ENCODE measurements at regions not wholly inside any gene's neighbourhood (a gene's known extent, or its start where the extent isn't known, plus 50 kb on each side); places are given as distances from the start of the nearest gene placed in this dataset.
"Not testable (repeated sequence)": the region's sequence is repeated elsewhere in the genome, so short reads cannot be mapped to it uniquely, and the experiment has no call there.

DNA sequence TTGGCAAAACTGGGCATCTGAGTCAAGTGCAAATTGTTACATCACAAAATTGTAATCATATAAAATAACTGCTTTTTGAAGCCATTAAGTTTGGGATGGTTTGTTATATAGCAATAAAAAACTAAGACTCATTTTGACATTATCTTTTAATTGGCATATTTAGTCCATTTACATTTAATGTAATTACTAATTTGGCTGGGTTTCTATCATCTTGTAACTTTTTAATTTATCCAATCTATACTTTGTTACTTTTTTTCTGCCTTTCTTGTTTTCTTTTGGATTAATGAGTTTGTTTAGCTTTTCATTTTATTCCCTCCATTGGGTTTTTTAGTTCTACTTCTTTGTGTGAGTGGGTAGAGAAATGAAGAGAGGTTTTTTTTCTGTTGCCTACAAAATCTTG, 76.3 kb downstream of the DRAM2 start:
- Mint-ChIP-seq H3K27me3 (peaks cover 31% of the 10 kb centered on the region), H3K9me3 (peaks cover 4 to 41% (median 21%) of the 10 kb centered on the region in 7 donors), H3K4me1 (no peaks in the 10 kb centered on the region), H3K27ac (no peak overlapping the region), H3K4me3 (no peak overlapping the region), H3K36me3 (peaks cover 10% of the 10 kb centered on the region)
- Histone ChIP-seq H3K27ac (ENCODE audit: insufficient read depth, low read length, poor library complexity, severe bottlenecking) (no peak overlapping the region), H3K4me3 (ENCODE audit: low read depth, low read length) (no peak overlapping the region), H3K4me1 (ENCODE audit: control insufficient read depth, insufficient read depth, low read length, poor library complexity, severe bottlenecking) (no peaks in the 10 kb centered on the region), H3K27me3 (ENCODE audit: control insufficient read depth, insufficient read depth, low read length) (peaks cover 3% of the 10 kb centered on the region), H3K9me3 (ENCODE audit: control insufficient read depth in 2 of 2, low read length in 2 of 2) (peaks cover 20 to 28% of the 10 kb centered on the region in 2 experiments), H3K36me3 (ENCODE audit: control insufficient read depth, insufficient read depth, low read length) (no peaks in the 10 kb centered on the region)
- ATAC-seq (ENCODE audit: low read depth in 2 of 2) (no peak), DNase-seq (no peak)

- no peak overlapping the region for H3K27ac ChIP-seq (ENCODE audit: insufficient read depth, low read length, poor library complexity, severe bottlenecking)
- Mint-ChIP-seq H3K36me3 (peaks cover 10% of the 10 kb centered on the region), H3K4me3 (no peak overlapping the region), H3K4me1 (no peaks in the 10 kb centered on the region), H3K27ac (no peak overlapping the region), H3K27me3 (peaks cover 31% of the 10 kb centered on the region), H3K9me3 (peaks cover 4 to 38% (median 17%) of the 10 kb centered on the region in 7 donors)
- peaks cover 3% of the 10 kb centered on the region for H3K27me3 ChIP-seq (ENCODE audit: control insufficient read depth, insufficient read depth, low read length)
- ATAC-seq (ENCODE audit: low read depth in 2 of 2) (no peak), DNase-seq (no peak)
- H3K4me1 ChIP-seq (ENCODE audit: control insufficient read depth, insufficient read depth, low read length, poor library complexity, severe bottlenecking): no peaks in the 10 kb centered on the region
- no peaks in the 10 kb centered on the region for H3K36me3 ChIP-seq (ENCODE audit: control insufficient read depth, insufficient read depth, low read length)
- H3K9me3 ChIP-seq (ENCODE audit: control insufficient read depth in 2 of 2, low read length in 2 of 2): peaks cover 20 to 23% of the 10 kb centered on the region in 2 experiments
- no peak overlapping the region for H3K4me3 ChIP-seq (ENCODE audit: low read depth, low read length)
These were observed 77.3 kb downstream of the DRAM2 start for GRCh38 chr1:111062624-111063023.

DNA sequence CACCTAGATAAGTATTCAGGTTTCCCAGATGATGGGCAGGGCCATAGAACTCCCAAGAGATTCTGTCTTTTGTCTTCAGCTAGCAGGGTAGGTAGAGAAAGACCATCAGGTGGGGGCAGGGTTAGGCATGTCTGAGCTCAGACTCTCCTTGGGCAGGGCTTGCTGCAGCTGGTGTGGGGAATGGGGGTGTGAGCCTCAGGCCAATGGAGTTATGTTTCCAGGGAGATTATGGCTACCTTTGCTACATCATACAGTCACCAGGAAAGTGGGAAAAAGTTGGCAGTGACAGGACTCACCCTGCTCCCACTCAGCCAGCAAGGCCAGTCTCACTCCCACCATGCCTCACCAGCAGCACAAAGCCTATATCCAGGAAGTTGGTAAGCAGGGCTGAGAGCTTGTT, 77.8 kb downstream of the DRAM2 start:
- Histone ChIP-seq H3K27ac (ENCODE audit: insufficient read depth, low read length, poor library complexity, severe bottlenecking) (no peak overlapping the region), H3K9me3 (ENCODE audit: control insufficient read depth in 2 of 2, low read length in 2 of 2) (peaks cover 20 to 23% of the 10 kb centered on the region in 2 experiments), H3K4me1 (ENCODE audit: control insufficient read depth, insufficient read depth, low read length, poor library complexity, severe bottlenecking) (no peaks in the 10 kb centered on the region), H3K27me3 (ENCODE audit: control insufficient read depth, insufficient read depth, low read length) (peaks cover 5% of the 10 kb centered on the region), H3K4me3 (ENCODE audit: low read depth, low read length) (no peak overlapping the region), H3K36me3 (ENCODE audit: control insufficient read depth, insufficient read depth, low read length) (no peaks in the 10 kb centered on the region)
- H3K4me1 Mint-ChIP-seq: no peaks in the 10 kb centered on the region
- H3K36me3 Mint-ChIP-seq: peaks cover 10% of the 10 kb centered on the region
- H3K4me3 Mint-ChIP-seq: no peak overlapping the region
- ATAC-seq (ENCODE audit: low read depth in 2 of 2): no peak
- peaks cover 4 to 40% (median 19%) of the 10 kb centered on the region in 7 donors for H3K9me3 Mint-ChIP-seq
- no peak for DNase-seq
- H3K27ac Mint-ChIP-seq: no peak overlapping the region
- peaks cover 33% of the 10 kb centered on the region for H3K27me3 Mint-ChIP-seq

DNA sequence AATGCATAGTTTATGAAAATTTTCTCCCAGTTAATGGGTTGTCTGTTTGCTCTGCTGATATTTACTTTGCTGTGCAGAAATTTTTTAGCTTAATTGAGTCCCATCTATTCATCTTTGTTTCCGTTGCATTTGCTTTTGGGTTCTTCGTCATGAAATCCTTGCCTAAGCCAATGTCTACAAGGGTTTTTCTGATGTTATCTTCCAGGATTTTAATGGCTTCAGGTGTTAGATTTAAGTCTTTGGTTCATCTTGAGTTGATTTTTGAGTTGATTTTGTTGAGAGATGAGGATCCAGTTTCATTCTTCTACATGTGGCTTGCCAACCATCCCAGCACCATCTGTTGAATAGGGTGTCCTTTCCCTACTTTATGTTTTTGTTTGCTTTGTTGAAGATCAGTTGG, 85.2 kb downstream of the DRAM2 start:
- H3K9me3 ChIP-seq (ENCODE audit: control insufficient read depth in 2 of 2, low read length in 2 of 2): peaks cover 0 to 2% of the 10 kb centered on the region in 2 experiments
- Mint-ChIP-seq H3K27me3 (peaks cover 54% of the 10 kb centered on the region), H3K4me1 (no peaks in the 10 kb centered on the region), H3K9me3 (peaks cover 0 to 8% (median 3%) of the 10 kb centered on the region in 7 donors), H3K27ac (no peak overlapping the region), H3K4me3 (no peak overlapping the region), H3K36me3 (no peaks in the 10 kb centered on the region)
- H3K4me1 ChIP-seq (ENCODE audit: control insufficient read depth, insufficient read depth, low read length, poor library complexity, severe bottlenecking): no peaks in the 10 kb centered on the region
- H3K36me3 ChIP-seq (ENCODE audit: control insufficient read depth, insufficient read depth, low read length): no peaks in the 10 kb centered on the region
- no peak overlapping the region for H3K4me3 ChIP-seq (ENCODE audit: low read depth, low read length)
- DNase-seq: no peak
- no peak for ATAC-seq (ENCODE audit: low read depth in 2 of 2)
- peaks cover 11% of the 10 kb centered on the region for H3K27me3 ChIP-seq (ENCODE audit: control insufficient read depth, insufficient read depth, low read length)
- H3K27ac ChIP-seq (ENCODE audit: insufficient read depth, low read length, poor library complexity, severe bottlenecking): no peak overlapping the region

DNA sequence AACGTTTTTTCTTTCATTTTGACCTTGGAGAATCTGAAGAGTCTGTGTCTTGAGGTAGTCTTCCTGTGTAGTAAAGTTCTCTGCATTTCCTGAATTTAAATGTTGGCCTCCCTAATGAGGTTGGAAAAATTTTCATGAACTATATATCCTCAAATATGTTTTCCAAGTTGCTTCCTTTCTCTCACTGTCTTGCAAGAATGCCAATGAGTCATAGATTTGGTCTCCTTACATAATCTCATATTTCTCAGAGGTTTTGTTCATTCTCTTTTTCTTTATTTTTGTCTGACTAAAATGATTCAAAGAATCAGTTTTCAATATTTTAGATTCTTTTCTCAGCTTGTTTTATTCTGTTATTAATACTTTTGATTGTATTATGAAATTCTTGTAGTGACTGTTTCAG, 87.6 kb downstream of the DRAM2 start:
- H3K4me1 Mint-ChIP-seq: no peaks in the 10 kb centered on the region
- DNase-seq: no peak
- H3K4me1 ChIP-seq (ENCODE audit: control insufficient read depth, insufficient read depth, low read length, poor library complexity, severe bottlenecking): no peaks in the 10 kb centered on the region
- no peaks in the 10 kb centered on the region for H3K36me3 ChIP-seq (ENCODE audit: control insufficient read depth, insufficient read depth, low read length)
- no peak overlapping the region for H3K27ac ChIP-seq (ENCODE audit: insufficient read depth, low read length, poor library complexity, severe bottlenecking)
- H3K27me3 Mint-ChIP-seq: peaks cover 74% of the 10 kb centered on the region
- no peak overlapping the region for H3K27ac Mint-ChIP-seq
- peaks cover 0 to 2% of the 10 kb centered on the region in 2 experiments for H3K9me3 ChIP-seq (ENCODE audit: control insufficient read depth in 2 of 2, low read length in 2 of 2)
- ATAC-seq (ENCODE audit: low read depth in 2 of 2): no peak
- no peak overlapping the region for H3K4me3 ChIP-seq (ENCODE audit: low read depth, low read length)
- peaks cover 12% of the 10 kb centered on the region for H3K27me3 ChIP-seq (ENCODE audit: control insufficient read depth, insufficient read depth, low read length)
- H3K36me3 Mint-ChIP-seq: no peaks in the 10 kb centered on the region
- peaks cover 3 to 17% (median 7%) of the 10 kb centered on the region in 7 donors for H3K9me3 Mint-ChIP-seq
- no peak overlapping the region for H3K4me3 Mint-ChIP-seq

GRCh38 chr1:111048253-111048652, 84.5 kb upstream of the LRIF1 start:
- ATAC-seq (ENCODE audit: low read depth in 2 of 2); H3K9me3 ChIP-seq (ENCODE audit: control insufficient read depth in 2 of 2, low read length in 2 of 2); H3K36me3 Mint-ChIP-seq; DNase-seq; H3K4me1 Mint-ChIP-seq; H3K27ac ChIP-seq (ENCODE audit: insufficient read depth, low read length, poor library complexity, severe bottlenecking); H3K4me1 ChIP-seq (ENCODE audit: control insufficient read depth, insufficient read depth, low read length, poor library complexity, severe bottlenecking); H3K36me3 ChIP-seq (ENCODE audit: control insufficient read depth, insufficient read depth, low read length); H3K27ac Mint-ChIP-seq; H3K4me3 Mint-ChIP-seq; H3K4me3 ChIP-seq (ENCODE audit: low read depth, low read length): not testable (repeated sequence)
- peaks cover 64% of the 10 kb centered on the region for H3K27me3 Mint-ChIP-seq
- H3K9me3 Mint-ChIP-seq: peaks cover 0 to 14% (median 6%) of the 10 kb centered on the region in 7 donors
- H3K27me3 ChIP-seq (ENCODE audit: control insufficient read depth, insufficient read depth, low read length): peaks cover 16% of the 10 kb centered on the region

DNA sequence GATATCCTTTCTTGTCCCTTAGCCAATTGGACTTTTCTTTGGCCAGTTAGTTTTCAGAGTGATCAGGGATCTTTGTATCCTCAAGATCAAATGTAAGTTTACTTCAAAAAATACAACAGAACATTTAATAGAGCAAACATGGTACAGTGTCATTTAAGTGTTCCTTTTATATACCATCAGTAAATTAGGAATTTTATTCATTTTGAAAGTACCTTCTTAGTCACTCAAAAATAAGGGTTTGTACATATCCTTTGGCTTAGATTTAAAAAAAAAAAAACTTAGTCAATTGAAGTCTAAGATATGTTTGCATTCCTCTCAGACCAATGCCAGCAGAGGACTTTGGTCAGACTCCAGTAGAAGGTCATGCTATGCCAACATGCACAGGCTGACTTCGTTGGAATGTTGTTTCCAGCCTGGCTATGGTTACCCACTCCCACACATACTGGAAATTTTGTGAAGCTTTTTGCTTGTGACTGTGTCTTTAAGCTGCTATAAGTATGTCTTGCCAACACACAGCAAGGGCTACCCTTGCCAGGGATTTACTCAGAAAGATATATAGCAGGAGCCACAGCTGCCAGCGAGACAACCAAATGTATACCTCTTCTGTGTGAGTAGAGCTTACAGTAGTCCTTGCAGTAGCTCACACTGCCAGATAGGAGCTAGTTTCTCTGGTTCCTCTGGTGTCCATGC, 81.5 kb upstream of the LRIF1 start:
- Mint-ChIP-seq H3K27ac (no peak overlapping the region), H3K36me3 (no peaks in the 10 kb centered on the region), H3K9me3 (peaks cover 0 to 14% (median 6%) of the 10 kb centered on the region in 7 donors), H3K4me3 (no peak overlapping the region), H3K27me3 (peaks cover 55% of the 10 kb centered on the region), H3K4me1 (no peaks in the 10 kb centered on the region)
- H3K9me3 ChIP-seq (ENCODE audit: control insufficient read depth in 2 of 2, low read length in 2 of 2): no peaks in the 10 kb centered on the region
- H3K4me3 ChIP-seq (ENCODE audit: low read depth, low read length): no peak overlapping the region
- H3K27me3 ChIP-seq (ENCODE audit: control insufficient read depth, insufficient read depth, low read length): peaks cover 22% of the 10 kb centered on the region
- H3K36me3 ChIP-seq (ENCODE audit: control insufficient read depth, insufficient read depth, low read length): no peaks in the 10 kb centered on the region
- ATAC-seq (ENCODE audit: low read depth in 2 of 2): no peak
- H3K4me1 ChIP-seq (ENCODE audit: control insufficient read depth, insufficient read depth, low read length, poor library complexity, severe bottlenecking): no peaks in the 10 kb centered on the region
- no peak for DNase-seq
- no peak overlapping the region for H3K27ac ChIP-seq (ENCODE audit: insufficient read depth, low read length, poor library complexity, severe bottlenecking)

DNA sequence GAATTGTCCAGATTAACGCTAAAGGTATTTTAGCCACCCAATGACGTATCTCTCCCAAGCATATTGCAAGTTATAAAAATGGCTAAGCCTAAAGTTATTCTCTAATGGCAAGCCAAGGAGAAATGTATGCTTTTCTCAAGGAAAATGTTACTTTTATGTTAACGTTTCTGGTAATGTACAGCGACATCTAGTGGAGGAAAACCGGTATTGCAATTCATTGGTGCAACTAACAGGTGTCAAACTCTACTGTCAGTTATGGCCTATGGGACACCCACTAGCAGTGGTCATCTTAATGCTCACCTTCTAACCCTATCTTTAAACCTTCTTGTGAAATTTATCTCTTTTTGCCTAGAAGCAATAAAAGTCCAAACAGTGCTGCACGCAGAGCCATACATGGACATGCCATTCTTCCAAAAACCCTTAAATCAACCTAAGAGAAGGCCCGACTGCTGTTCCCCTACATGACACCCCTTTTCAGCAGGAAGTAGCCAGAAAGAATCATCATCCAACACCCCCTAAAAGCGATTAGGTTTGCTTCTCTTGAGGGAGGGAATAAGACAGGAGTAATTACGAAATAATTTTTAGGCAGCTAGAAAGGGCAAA, 68.7 kb upstream of the LRIF1 start:
- Mint-ChIP-seq H3K4me3 (no peak overlapping the region), H3K36me3 (no peaks in the 10 kb centered on the region), H3K9me3 (peaks cover 0 to 10% (median 2%) of the 10 kb centered on the region in 7 donors), H3K27me3 (peaks cover 28% of the 10 kb centered on the region), H3K4me1 (no peaks in the 10 kb centered on the region), H3K27ac (no peak overlapping the region)
- H3K9me3 ChIP-seq (ENCODE audit: control insufficient read depth in 2 of 2, low read length in 2 of 2): peaks cover 0 to 2% of the 10 kb centered on the region in 2 experiments
- DNase-seq: peak; percentile 18 to 57 (median 51)
- H3K27me3 ChIP-seq (ENCODE audit: control insufficient read depth, insufficient read depth, low read length): peaks cover 3% of the 10 kb centered on the region
- H3K27ac ChIP-seq (ENCODE audit: insufficient read depth, low read length, poor library complexity, severe bottlenecking): no peak overlapping the region
- H3K4me1 ChIP-seq (ENCODE audit: control insufficient read depth, insufficient read depth, low read length, poor library complexity, severe bottlenecking): no peaks in the 10 kb centered on the region
- ATAC-seq (ENCODE audit: low read depth in 2 of 2): no peak
- no peak overlapping the region for H3K4me3 ChIP-seq (ENCODE audit: low read depth, low read length)
- no peaks in the 10 kb centered on the region for H3K36me3 ChIP-seq (ENCODE audit: control insufficient read depth, insufficient read depth, low read length)
